HL-60 (cell line): ENCODE measurements at regions not wholly inside any gene's neighbourhood (a gene's known extent, or its start where the extent isn't known, plus 50 kb on each side); places are given as distances from the start of the nearest gene placed in this dataset.

Source experiments
- DNase-seq, 2 experiments: peaks; one replicate each; pipeline ENCODE4 v3.0.0-alpha.2; 2010 to 2020; ENCODE audit warnings: low read depth in 1 of 2, low spot score in 1 of 2
- H3K27ac ChIP-seq: fragments of 250-450 bp; sonication (Bioruptor Pico); replicated peaks from 2 replicates; pipeline ENCODE4 v1.5.1; 2020; ENCODE audit warnings: mild to moderate bottlenecking, moderate library complexity
- H3K27me3 ChIP-seq: fragments of 250-450 bp; sonication (Bioruptor Pico); 2 replicates; pipeline ENCODE4 v1.5.1; 2021; ENCODE audit warnings: mild to moderate bottlenecking, moderate library complexity; ENCODE audit not compliant: insufficient read depth, poor library complexity, severe bottlenecking
- H3K4me3 ChIP-seq: replicated peaks from 2 replicates; pipeline ENCODE4 v1.5.1; 2011; ENCODE audit warnings: mild to moderate bottlenecking, control low read depth, low read length; ENCODE audit not compliant: insufficient read depth
- GABPA ChIP-seq: IDR thresholded peaks from 2 replicates; pipeline ENCODE4 v1.6.1; 2012; ENCODE audit warnings: low read depth
- POLR2AphosphoS5 ChIP-seq: IDR thresholded peaks from 2 replicates; pipeline ENCODE4 v1.6.1; 2012; ENCODE audit warnings: low read depth
- SPI1 ChIP-seq: IDR thresholded peaks from 2 replicates; pipeline ENCODE4 v1.6.1; 2012; ENCODE audit warnings: low read depth, mild to moderate bottlenecking, borderline replicate concordance
- TF ChIP-seq, protein P1 (sequence below): IDR thresholded peaks from 2 replicates; pipeline ENCODE4 v1.6.1; 2012; ENCODE audit warnings: low read depth; ENCODE audit not compliant: insufficient replicate concordance
- TF ChIP-seq, protein P2 (sequence below): IDR thresholded peaks from one replicate; pipeline ENCODE4 v1.5.1; 2011; ENCODE audit warnings: low read length, control low read depth, inconsistent platforms; ENCODE audit not compliant: insufficient read depth

- Histone ChIP-seq H3K27me3 (no peaks in the 10 kb centered on the region), H3K27ac (no peak overlapping the region), H3K4me3 (no peak overlapping the region)
- no peak for DNase-seq
- TF ChIP-seq, protein P1, sequence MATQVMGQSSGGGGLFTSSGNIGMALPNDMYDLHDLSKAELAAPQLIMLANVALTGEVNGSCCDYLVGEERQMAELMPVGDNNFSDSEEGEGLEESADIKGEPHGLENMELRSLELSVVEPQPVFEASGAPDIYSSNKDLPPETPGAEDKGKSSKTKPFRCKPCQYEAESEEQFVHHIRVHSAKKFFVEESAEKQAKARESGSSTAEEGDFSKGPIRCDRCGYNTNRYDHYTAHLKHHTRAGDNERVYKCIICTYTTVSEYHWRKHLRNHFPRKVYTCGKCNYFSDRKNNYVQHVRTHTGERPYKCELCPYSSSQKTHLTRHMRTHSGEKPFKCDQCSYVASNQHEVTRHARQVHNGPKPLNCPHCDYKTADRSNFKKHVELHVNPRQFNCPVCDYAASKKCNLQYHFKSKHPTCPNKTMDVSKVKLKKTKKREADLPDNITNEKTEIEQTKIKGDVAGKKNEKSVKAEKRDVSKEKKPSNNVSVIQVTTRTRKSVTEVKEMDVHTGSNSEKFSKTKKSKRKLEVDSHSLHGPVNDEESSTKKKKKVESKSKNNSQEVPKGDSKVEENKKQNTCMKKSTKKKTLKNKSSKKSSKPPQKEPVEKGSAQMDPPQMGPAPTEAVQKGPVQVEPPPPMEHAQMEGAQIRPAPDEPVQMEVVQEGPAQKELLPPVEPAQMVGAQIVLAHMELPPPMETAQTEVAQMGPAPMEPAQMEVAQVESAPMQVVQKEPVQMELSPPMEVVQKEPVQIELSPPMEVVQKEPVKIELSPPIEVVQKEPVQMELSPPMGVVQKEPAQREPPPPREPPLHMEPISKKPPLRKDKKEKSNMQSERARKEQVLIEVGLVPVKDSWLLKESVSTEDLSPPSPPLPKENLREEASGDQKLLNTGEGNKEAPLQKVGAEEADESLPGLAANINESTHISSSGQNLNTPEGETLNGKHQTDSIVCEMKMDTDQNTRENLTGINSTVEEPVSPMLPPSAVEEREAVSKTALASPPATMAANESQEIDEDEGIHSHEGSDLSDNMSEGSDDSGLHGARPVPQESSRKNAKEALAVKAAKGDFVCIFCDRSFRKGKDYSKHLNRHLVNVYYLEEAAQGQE, result no peak
- TF ChIP-seq, protein P2, sequence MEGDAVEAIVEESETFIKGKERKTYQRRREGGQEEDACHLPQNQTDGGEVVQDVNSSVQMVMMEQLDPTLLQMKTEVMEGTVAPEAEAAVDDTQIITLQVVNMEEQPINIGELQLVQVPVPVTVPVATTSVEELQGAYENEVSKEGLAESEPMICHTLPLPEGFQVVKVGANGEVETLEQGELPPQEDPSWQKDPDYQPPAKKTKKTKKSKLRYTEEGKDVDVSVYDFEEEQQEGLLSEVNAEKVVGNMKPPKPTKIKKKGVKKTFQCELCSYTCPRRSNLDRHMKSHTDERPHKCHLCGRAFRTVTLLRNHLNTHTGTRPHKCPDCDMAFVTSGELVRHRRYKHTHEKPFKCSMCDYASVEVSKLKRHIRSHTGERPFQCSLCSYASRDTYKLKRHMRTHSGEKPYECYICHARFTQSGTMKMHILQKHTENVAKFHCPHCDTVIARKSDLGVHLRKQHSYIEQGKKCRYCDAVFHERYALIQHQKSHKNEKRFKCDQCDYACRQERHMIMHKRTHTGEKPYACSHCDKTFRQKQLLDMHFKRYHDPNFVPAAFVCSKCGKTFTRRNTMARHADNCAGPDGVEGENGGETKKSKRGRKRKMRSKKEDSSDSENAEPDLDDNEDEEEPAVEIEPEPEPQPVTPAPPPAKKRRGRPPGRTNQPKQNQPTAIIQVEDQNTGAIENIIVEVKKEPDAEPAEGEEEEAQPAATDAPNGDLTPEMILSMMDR, result no peak
- no peak for TF ChIP-seq SPI1
- TF ChIP-seq POLR2AphosphoS5, result no peak
- no peak for TF ChIP-seq GABPA
Measured at GRCh38 chr14:31930493-31931240, 146.4 kb upstream of the ARHGAP5 start.

GRCh38 chr14:31932675-31933074, 144.4 kb upstream of the ARHGAP5 start:
- H3K27me3 ChIP-seq, result no peaks in the 10 kb centered on the region
- TF ChIP-seq GABPA, result no peak
- TF ChIP-seq, protein P2, result no peak
- TF ChIP-seq SPI1, result no peak
- TF ChIP-seq, protein P1, result no peak
- no peak for TF ChIP-seq POLR2AphosphoS5
- H3K27ac ChIP-seq, result no peak overlapping the region
- DNase-seq, result no peak
- no peak overlapping the region for H3K4me3 ChIP-seq

GRCh38 chr14:31933716-31934115, 143.4 kb upstream of the ARHGAP5 start:
- TF ChIP-seq, protein P1, result no peak
- TF ChIP-seq POLR2AphosphoS5, result no peak
- no peak for TF ChIP-seq GABPA
- TF ChIP-seq, protein P2, result no peak
- TF ChIP-seq SPI1, result no peak
- no peak for DNase-seq

More at GRCh38 chr14:31933716-31934115, 143.4 kb upstream of the ARHGAP5 start:
- Histone ChIP-seq H3K4me3 (no peak overlapping the region), H3K27ac (no peak overlapping the region), H3K27me3 (no peaks in the 10 kb centered on the region)
